ENCODE measurements at regions not wholly inside any gene's neighbourhood (a gene's known extent, or its start where the extent isn't known, plus 50 kb on each side); places are given as distances from the start of the nearest gene placed in this dataset.

DNA sequence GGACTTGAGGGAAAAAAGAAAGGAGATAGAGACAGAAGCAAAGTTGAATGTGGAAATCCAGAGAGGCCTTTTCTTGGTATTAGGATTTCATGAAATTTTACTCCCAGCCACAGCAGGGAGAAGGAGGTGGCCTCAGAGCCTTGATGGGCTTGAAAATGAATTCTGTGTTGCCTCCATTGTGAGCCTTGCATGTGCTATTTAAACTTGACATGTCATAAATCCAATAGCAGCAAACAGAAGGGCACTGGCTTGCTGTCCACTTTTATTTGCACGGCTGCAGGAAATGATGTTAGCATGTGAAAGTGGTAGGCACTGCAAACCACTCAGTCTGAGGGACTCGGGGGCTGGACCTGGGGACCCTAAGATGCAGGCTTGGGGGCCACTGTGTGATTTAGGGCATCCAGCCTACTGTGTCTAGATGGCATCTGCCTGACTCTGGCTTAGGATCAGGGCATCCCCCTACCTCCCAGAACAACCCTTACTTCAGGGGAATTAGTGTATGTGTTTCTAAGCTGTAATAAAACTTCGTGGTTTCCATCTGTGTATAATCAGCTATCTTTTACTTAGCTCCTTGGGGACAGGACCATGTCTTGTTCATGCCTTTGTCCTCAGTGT, 139.1 kb upstream of the SKOR2 start:
- no peak for ATAC-seq
- 26 to 30% (median 26%) methylated on average over 3 of the region's 3 CpGs for WGBS, 3 donors
- Histone ChIP-seq H3K4me1 (no peaks in the 10 kb centered on the region), H3K4me3 (no peak overlapping the region), H3K9me3 (no peaks in the 10 kb centered on the region), H3K27ac (no peak overlapping the region), H3K36me3 (ENCODE audit: insufficient read depth in 1 of 2, low read depth in 1 of 2) (no peaks in the 10 kb centered on the region), H3K27me3 (ENCODE audit: insufficient read depth in 3 of 3, low read length in 2 of 3) (peaks cover 0 to 6% (median 3%) of the 10 kb centered on the region in 3 donors)
- TF ChIP-seq CTCF (IDR thresholded peaks at IDR 0.05): no peak
- no peak for DNase-seq
- intact Hi-C loops (cut with DNase I): no loop called here

- Histone ChIP-seq H3K36me3 (ENCODE audit: insufficient read depth in 1 of 2, low read depth in 1 of 2) (no peaks in the 10 kb centered on the region), H3K4me3 (no peak overlapping the region), H3K4me1 (no peaks in the 10 kb centered on the region), H3K27ac (no peak overlapping the region), H3K27me3 (ENCODE audit: insufficient read depth in 3 of 3, low read length in 2 of 3) (peaks cover 0 to 3% (median 0%) of the 10 kb centered on the region in 3 donors), H3K9me3 (no peaks in the 10 kb centered on the region)
- intact Hi-C loops (cut with DNase I): no loop called here
- no peak for ATAC-seq
- TF ChIP-seq CTCF (IDR thresholded peaks at IDR 0.05): no peak
- DNase-seq: no peak
- WGBS, 3 donors: 20 to 26% (median 22%) methylated on average over 2 of the region's 2 CpGs
Observed at GRCh38 chr18:47389210-47389609, 137.8 kb upstream of the SKOR2 start.

DNA sequence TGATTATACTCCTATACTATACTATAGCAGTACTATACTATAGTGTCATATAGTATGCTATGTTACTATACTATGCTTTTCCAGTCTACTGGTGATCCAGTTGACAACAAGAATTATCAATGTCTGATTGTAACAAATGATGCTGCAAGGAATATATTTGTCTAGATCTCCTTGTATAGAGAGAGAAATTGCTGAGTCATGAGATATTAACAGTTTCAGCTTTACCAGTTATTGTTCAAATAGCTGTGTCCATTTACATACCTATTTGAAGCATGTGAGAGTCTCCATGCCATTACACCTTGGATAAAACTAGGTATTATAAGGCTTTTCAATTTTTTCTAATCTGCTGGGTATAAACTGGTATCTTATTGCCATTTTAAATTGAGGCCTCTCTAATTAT, 136.4 kb upstream of the SKOR2 start:
- ATAC-seq (no peak), DNase-seq (no peak)
- Histone ChIP-seq H3K27me3 (ENCODE audit: insufficient read depth in 3 of 3, low read length in 2 of 3) (no peaks in the 10 kb centered on the region), H3K9me3 (no peaks in the 10 kb centered on the region), H3K27ac (no peak overlapping the region), H3K36me3 (ENCODE audit: insufficient read depth in 1 of 2, low read depth in 1 of 2) (no peaks in the 10 kb centered on the region), H3K4me3 (no peak overlapping the region), H3K4me1 (no peaks in the 10 kb centered on the region)
- TF ChIP-seq CTCF (IDR thresholded peaks at IDR 0.05): no peak
- intact Hi-C loops (cut with DNase I): no loop called here

DNA sequence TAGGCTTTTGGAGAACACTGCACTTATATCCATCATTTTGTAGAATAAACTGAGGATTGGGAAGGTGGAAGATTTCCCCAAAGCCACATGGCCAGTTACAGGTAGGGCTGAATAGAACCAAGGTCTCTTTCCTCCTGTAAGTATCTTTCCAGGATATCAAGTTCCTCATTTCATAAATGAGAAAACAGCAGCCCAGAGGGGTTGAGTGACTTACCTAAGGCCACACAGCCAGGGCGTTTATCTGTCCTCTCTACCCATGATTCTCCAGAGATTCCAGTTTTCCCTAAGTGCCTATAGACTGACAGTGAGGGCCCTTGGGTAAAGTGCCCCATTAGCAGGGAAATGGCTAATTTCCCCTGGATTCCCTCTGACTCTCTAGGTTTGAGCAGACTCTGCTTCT, 132.3 kb upstream of the SKOR2 start:
- DNase-seq (no peak), ATAC-seq (no peak)
- TF ChIP-seq CTCF (IDR thresholded peaks at IDR 0.05): no peak
- no peaks in the 10 kb centered on the region for H3K36me3 ChIP-seq (ENCODE audit: insufficient read depth in 1 of 2, low read depth in 1 of 2)
- intact Hi-C loops (cut with DNase I): no loop called here
- 45 to 64% (median 52%) methylated on average over 1 of the region's 1 CpG for WGBS, 3 donors
- H3K27me3 ChIP-seq (ENCODE audit: insufficient read depth in 3 of 3, low read length in 2 of 3): no peaks in the 10 kb centered on the region
- no peak overlapping the region for H3K4me3 ChIP-seq
- no peak overlapping the region for H3K27ac ChIP-seq
- H3K4me1 ChIP-seq: no peaks in the 10 kb centered on the region
- H3K9me3 ChIP-seq: no peaks in the 10 kb centered on the region

- intact Hi-C loops (cut with DNase I): no loop called here
- Histone ChIP-seq H3K4me3 (no peak overlapping the region), H3K4me1 (no peaks in the 10 kb centered on the region), H3K9me3 (no peaks in the 10 kb centered on the region), H3K27me3 (ENCODE audit: insufficient read depth in 3 of 3, low read length in 2 of 3) (no peaks in the 10 kb centered on the region), H3K36me3 (ENCODE audit: insufficient read depth in 1 of 2, low read depth in 1 of 2) (no peaks in the 10 kb centered on the region), H3K27ac (no peak overlapping the region)
- no peak for ATAC-seq
- no peak for DNase-seq
- WGBS, 3 donors: 12 to 19% (median 18%) methylated on average over 14 of the region's 14 CpGs
- TF ChIP-seq CTCF (IDR thresholded peaks at IDR 0.05): no peak
Observed at GRCh38 chr18:47381975-47382570, 130.6 kb upstream of the SKOR2 start.

All from psoas muscle (tissue), 7 donors.